ENCODE measurements at regions not wholly inside any gene's neighbourhood (a gene's known extent, or its start where the extent isn't known, plus 50 kb on each side); places are given as distances from the start of the nearest gene placed in this dataset.

DNA sequence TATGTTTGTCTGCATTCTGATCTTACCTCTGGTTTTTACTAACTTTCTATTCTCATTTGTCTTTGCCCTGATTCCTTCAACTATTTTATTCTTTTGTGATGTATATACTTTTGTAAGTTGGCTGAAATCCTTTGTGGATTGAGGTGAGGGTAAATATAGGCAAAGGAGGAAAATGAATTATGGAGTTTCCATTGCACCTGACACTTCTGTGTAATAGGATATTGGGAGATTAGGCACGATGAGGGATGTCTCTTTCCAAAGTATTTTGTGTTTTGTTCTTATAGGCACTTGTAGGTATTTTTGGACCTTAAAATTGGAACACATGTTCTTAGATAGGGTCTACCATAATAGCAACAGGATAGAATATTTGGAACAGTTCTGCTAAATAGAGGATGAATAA is 76.4 kb downstream of the HRH4 start:
- DNase-seq (ENCODE audit: low read depth in 1 of 2, low spot score in 2 of 2), result no peak
- H2BK20ac ChIP-seq (ENCODE audit: low read length), result no peak overlapping the region
- no peak for FAIRE-seq
- CTCF ChIA-PET (ENCODE audit: partially characterized antibody), result interaction anchor here (0.6 to 1.1 kb wide), 2 partner anchors 48 to 49 kb away, joined by 3 to 4 read pairs; no protein-coding TSS in a partner anchor
- H3K56ac ChIP-seq (replicated peaks; ENCODE audit: insufficient read length, low read depth, low read length), result no peak overlapping the region
- H2BK5ac ChIP-seq (ENCODE audit: low read depth, low read length), result no peak overlapping the region
- H4K91ac ChIP-seq (replicated peaks; ENCODE audit: insufficient read length, low read length), result no peak overlapping the region
- 87% methylated on average over 1 of the region's 1 CpG; no CpG with 5 or more reads in 1 of the 2 experiments for WGBS, 2 experiments (ENCODE audit: extremely low coverage in 1 of 2, insufficient coverage in 1 of 2, insufficient read length in 1 of 2, insufficient replicate concordance in 2 of 2, low coverage in 1 of 2, low lambda C conversion rate in 2 of 2, missing lambda C conversion rate in 1 of 2)
- no peaks in the 10 kb centered on the region for H3K27me3 ChIP-seq (replicated peaks in 1 of 4; ENCODE audit: control insufficient read depth in 3 of 4, extremely low read depth in 1 of 4, insufficient read depth in 3 of 4, low read length in 3 of 4)
- no peak overlapping the region for H3K4me3 ChIP-seq (ENCODE audit: extremely low read depth in 1 of 4, insufficient read depth in 2 of 4, low read depth in 3 of 4, low read length in 4 of 4)
- H4K8ac ChIP-seq (ENCODE audit: extremely low read depth, insufficient read depth, low read length), result no peak overlapping the region
- no peak overlapping the region for H3K23ac ChIP-seq (ENCODE audit: insufficient read length)
- no peak overlapping the region for H2AK5ac ChIP-seq (ENCODE audit: low read depth, low read length)
- no peaks in the 10 kb centered on the region for H3K79me2 ChIP-seq (ENCODE audit: control insufficient read depth in 1 of 2, insufficient read depth in 2 of 2, low read length in 2 of 2)
- no peaks in the 10 kb centered on the region for H4K20me1 ChIP-seq (replicated peaks in 1 of 2; ENCODE audit: control insufficient read depth in 1 of 2, insufficient read depth in 2 of 2, low read length in 2 of 2)
- H3K9ac ChIP-seq (replicated peaks in 1 of 4; ENCODE audit: extremely low read depth in 1 of 4, low read depth in 3 of 4, low read length in 3 of 4), result no peak overlapping the region
- no peak overlapping the region for H3K27ac ChIP-seq (ENCODE audit: low read depth, low read length)
- no peak overlapping the region for H3K14ac ChIP-seq (ENCODE audit: insufficient read length)
- no peak overlapping the region for H2BK120ac ChIP-seq (replicated peaks; ENCODE audit: low read depth, low read length)
- H3K4ac ChIP-seq (replicated peaks; ENCODE audit: insufficient read length, low read depth, low read length), result no peak overlapping the region
- H2BK15ac ChIP-seq (ENCODE audit: low read length), result no peak overlapping the region
- no peaks in the 10 kb centered on the region for H3K4me1 ChIP-seq (replicated peaks in 1 of 4; ENCODE audit: control insufficient read depth in 3 of 4, insufficient read depth in 4 of 4, low read length in 3 of 4)
- no peaks in the 10 kb centered on the region for H3K79me1 ChIP-seq (ENCODE audit: low read depth, low read length)
- no peaks in the 10 kb centered on the region for H3K23me2 ChIP-seq (ENCODE audit: low read depth, low read length)
- no peak overlapping the region for H3K18ac ChIP-seq (ENCODE audit: extremely low read depth, low read length)
- H2AFZ ChIP-seq (ENCODE audit: low read length), result no peak overlapping the region
- H3K4me2 ChIP-seq (ENCODE audit: insufficient read depth in 1 of 2, low read depth in 2 of 2, low read length in 2 of 2), result no peak overlapping the region
- no peak overlapping the region for H2BK12ac ChIP-seq (ENCODE audit: low read depth, low read length)
- no peaks in the 10 kb centered on the region for H3K9me3 ChIP-seq (ENCODE audit: insufficient read depth in 2 of 2, low read depth in 1 of 2, low read length in 1 of 2)
- H4K5ac ChIP-seq (ENCODE audit: insufficient read length, low read depth, low read length), result no peak overlapping the region
- no peaks in the 10 kb centered on the region for H3K36me3 ChIP-seq (ENCODE audit: control insufficient read depth in 2 of 4, insufficient read depth in 4 of 4, low read length in 3 of 4)
- POLR2A ChIA-PET (ENCODE audit: partially characterized antibody), result no interaction called here
- TF ChIP-seq NRF1 (IDR thresholded peaks at IDR 0.05; ENCODE audit: low read depth, low read length) (no peak), HDAC6 (IDR thresholded peaks at IDR 0.05; ENCODE audit: low read depth, low read length) (no peak), POLR2A (IDR thresholded peaks at IDR 0.05; ENCODE audit: control extremely low read depth in 1 of 2, low read depth in 2 of 2, low read length in 2 of 2) (no peak), ZNF274 (IDR thresholded peaks at IDR 0.05; ENCODE audit: borderline replicate concordance, extremely low read depth, low read length) (no peak), PHF8 (conservative IDR thresholded peaks at IDR 0.05; ENCODE audit: low read depth, low read length) (no peak), KDM5A (IDR thresholded peaks at IDR 0.05; ENCODE audit: low read length) (no peak)
